Mucosa of stomach (tissue), 1 donor: ENCODE measurements at regions not wholly inside any gene's neighbourhood (a gene's known extent, or its start where the extent isn't known, plus 50 kb on each side); places are given as distances from the start of the nearest gene placed in this dataset.

Source experiments
- H3K27me3 ChIP-seq: one replicate; pipeline ENCODE4 v1.7.0; 2013; ENCODE audit warnings: mild to moderate bottlenecking, low read length; ENCODE audit not compliant: control insufficient read depth, insufficient read depth
- H3K36me3 ChIP-seq: one replicate; pipeline ENCODE4 v1.7.0; 2013; ENCODE audit warnings: low read length; ENCODE audit not compliant: control insufficient read depth, insufficient read depth
- H3K4me1 ChIP-seq: one replicate; pipeline ENCODE4 v1.7.0; 2013; ENCODE audit warnings: mild to moderate bottlenecking, low read length; ENCODE audit not compliant: control insufficient read depth, insufficient read depth
- H3K4me3 ChIP-seq: one replicate; pipeline ENCODE4 v1.7.0; 2013; ENCODE audit warnings: low read length
- H3K9ac ChIP-seq: one replicate; pipeline ENCODE4 v1.7.0; 2013; ENCODE audit warnings: mild to moderate bottlenecking, low read length, moderate library complexity
- H3K9me3 ChIP-seq: one replicate; pipeline ENCODE4 v1.7.0; 2013; ENCODE audit warnings: mild to moderate bottlenecking, low read length, moderate library complexity; ENCODE audit not compliant: control insufficient read depth
- donor health status: Pancreatic carcinoma.

DNA sequence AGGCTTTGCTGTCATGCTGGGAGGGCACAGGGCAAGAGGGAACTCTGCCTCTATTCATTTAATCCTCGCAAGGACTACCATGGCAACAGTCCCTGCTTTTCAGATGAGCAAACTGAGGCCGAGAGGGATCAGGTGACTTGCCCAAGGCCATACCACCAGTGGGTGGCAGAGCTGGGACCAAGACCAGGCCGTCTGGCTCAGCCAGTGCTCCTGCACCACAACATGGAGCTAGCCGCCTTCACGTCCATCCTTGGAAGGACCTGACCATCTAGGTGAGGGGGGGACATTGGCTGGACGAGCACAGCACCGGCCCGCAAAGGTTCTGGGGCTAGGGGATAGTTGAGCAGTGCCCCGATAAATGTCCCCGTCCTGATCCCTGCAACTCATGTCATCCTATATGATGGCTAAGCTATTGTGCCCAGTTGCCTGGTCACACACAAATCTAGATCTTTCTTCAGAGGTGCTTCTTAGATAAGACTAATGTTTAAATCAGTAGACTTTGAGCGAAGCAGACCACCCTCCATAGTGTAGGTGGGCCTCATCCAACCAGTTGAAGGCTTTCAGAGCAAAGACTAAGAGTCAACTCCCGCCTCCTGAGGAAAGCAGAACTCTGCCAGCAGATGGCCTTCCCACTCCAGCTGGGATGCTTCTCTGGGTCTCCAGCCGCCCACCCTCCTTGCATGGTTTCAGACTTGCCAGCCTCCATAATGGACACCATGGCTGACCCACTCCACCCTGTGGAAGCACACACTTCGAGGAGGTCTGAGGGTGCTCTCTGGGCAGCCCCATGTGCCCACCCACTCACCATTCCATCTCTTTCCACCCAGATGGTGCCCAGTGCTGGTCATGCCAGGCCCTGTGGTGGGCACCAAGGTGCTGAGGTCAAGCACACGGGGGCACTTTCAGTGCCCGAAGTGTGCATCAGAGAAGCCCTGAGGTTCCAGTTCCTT lies 214.8 kb upstream of the RAB6C start:
- Histone ChIP-seq H3K9me3 (no peaks in the 10 kb centered on the region), H3K4me1 (no peaks in the 10 kb centered on the region), H3K27me3 (no peaks in the 10 kb centered on the region), H3K9ac (no peak overlapping the region), H3K36me3 (no peaks in the 10 kb centered on the region), H3K4me3 (no peak overlapping the region)

DNA sequence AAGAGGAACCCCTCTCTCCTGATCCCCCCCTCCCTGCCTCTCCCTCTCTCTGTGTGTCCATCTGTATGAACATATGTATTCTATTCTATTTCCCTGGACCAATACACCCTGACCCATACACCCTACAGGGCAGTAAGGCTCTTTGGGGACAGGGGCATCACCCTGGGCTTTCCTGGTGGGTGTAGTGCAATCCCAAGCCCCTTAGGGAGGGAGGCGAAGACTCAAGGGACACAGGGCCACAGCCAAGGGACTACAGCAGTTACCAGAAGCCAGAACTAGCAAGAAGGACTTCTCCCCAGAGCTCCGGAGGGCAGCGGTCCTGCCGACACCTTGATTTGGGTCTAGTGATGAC lies 214.2 kb upstream of the RAB6C start:
- Histone ChIP-seq H3K4me3 (no peak overlapping the region), H3K4me1 (no peaks in the 10 kb centered on the region), H3K9ac (no peak overlapping the region), H3K36me3 (no peaks in the 10 kb centered on the region), H3K9me3 (no peaks in the 10 kb centered on the region), H3K27me3 (no peaks in the 10 kb centered on the region)

DNA sequence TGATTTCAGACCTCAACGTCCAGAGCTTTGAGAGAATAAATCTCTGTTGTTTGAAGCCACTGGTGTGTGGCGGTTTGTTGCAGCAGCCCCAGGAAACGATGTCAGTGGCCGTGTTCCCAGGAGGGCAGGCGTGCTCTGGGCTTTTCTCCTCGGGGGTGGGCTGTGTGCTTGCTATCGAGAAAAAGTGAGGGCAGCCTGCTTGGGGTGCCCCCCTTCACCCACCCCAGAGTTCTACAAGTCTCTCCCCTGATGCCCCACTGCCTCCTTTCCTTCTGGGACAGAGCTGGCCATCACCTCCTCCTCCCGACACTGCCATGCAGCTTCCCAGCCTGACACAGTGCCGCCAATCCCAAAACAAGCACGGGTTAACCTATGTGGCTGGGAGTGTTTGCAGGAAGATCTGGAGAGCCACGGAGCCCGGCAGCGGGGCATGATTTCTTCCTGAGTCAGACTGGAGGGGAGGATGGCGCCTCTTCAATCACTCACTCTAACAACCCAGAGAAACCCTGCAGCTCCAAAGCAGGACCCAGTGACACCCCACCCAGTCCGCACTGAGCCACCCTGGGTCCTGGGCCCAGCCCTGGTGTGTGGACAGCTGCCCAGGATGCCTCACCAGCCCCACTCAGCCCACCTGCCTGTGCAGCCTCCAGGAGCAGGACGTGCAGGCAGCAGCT lies 213.7 kb upstream of the RAB6C start:
- no peaks in the 10 kb centered on the region for H3K36me3 ChIP-seq

DNA sequence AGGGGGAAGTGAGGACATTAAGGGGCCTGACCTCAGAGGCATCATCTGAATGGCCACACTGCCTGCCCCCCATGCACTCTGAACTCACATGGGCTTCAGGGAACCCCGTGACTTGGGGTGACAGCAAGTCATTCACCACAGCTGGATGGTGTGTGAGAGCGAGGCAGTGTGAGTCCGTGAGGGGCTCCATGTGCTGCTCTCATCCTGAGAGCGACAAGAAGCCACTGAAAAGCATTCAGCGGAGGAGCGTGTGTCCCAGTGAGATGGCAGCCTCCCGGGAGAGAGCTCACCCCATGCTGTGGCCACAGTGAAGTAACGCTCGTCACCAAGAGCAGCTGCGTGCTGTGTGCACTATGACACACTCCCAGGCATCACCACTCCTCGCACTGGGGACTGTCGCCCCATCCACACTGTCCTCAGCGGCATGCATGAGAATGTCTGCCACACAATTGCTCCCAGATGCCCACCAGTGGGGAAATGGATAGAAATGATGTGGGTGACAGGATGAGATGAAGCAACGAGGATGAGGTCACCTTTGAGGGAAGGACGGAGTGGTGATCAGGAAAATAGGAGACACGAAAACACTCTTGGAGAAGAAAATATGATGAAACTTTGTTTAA lies 213.0 kb upstream of the RAB6C start:
- Histone ChIP-seq H3K36me3 (no peaks in the 10 kb centered on the region), H3K4me3 (no peak overlapping the region), H3K9me3 (no peaks in the 10 kb centered on the region), H3K27me3 (no peaks in the 10 kb centered on the region), H3K9ac (no peak overlapping the region), H3K4me1 (no peaks in the 10 kb centered on the region)

More for the DNA sequence above, 213.7 kb upstream of the RAB6C start:
- H3K9ac ChIP-seq, result no peak overlapping the region
- H3K27me3 ChIP-seq, result no peaks in the 10 kb centered on the region
- H3K4me3 ChIP-seq, result no peak overlapping the region
- no peaks in the 10 kb centered on the region for H3K4me1 ChIP-seq
- no peaks in the 10 kb centered on the region for H3K9me3 ChIP-seq

DNA sequence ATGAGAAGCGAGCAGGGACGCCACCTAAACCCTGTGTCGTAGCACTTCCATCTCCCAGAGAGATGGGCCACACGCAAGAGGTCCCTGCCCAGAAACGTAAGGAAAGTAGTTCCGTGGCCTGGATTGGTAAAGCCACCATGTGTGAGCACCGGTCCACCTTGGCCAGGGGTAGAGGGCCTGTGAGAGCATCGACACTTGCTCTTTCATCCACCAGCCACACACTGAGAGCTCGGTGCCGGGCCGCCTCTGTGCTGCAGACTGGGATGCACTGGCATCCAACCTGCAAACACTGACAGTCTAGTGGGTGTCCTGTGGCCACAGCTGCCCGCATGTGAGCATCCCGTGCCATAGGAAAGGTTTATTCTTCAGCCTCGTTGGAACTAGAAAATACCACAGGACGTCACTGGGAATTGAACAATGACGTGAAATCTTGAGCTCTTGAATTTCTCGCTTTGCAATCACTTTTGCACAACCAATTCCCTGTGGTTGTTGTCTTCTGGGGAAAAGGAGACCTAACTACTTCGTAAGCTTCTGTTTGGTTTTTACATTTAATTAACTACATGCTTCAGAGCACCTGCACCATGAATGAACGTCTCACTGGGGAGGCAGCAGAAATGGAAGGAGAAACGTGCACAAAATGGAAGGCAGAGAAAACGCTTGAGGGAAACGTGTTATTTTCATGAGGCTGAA lies 212.0 kb upstream of the RAB6C start:
- no peaks in the 10 kb centered on the region for H3K4me1 ChIP-seq
- no peaks in the 10 kb centered on the region for H3K9me3 ChIP-seq
- no peak overlapping the region for H3K9ac ChIP-seq
- no peak overlapping the region for H3K4me3 ChIP-seq
- H3K36me3 ChIP-seq, result no peaks in the 10 kb centered on the region
- H3K27me3 ChIP-seq, result no peaks in the 10 kb centered on the region

DNA sequence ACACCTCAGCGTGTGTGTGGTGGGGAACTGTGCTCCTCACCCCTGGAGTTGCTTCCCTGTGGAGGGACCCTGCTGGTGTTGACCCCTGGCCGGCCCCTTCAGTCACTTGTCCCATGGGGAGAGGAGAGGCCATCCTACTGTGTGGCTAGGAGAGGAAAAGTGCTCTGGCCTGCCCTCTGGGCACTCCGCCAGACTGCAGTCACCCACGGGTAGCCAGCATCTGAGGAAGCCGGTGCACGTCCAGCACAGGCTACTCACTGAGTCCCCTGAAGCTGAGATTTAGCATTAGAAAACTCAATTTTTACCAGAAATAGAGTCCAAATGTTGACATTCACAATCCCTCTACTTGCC lies 211.5 kb upstream of the RAB6C start:
- no peak overlapping the region for H3K4me3 ChIP-seq
- H3K36me3 ChIP-seq, result no peaks in the 10 kb centered on the region
- no peaks in the 10 kb centered on the region for H3K4me1 ChIP-seq
- H3K9me3 ChIP-seq, result no peaks in the 10 kb centered on the region
- H3K27me3 ChIP-seq, result no peaks in the 10 kb centered on the region
- no peak overlapping the region for H3K9ac ChIP-seq

DNA sequence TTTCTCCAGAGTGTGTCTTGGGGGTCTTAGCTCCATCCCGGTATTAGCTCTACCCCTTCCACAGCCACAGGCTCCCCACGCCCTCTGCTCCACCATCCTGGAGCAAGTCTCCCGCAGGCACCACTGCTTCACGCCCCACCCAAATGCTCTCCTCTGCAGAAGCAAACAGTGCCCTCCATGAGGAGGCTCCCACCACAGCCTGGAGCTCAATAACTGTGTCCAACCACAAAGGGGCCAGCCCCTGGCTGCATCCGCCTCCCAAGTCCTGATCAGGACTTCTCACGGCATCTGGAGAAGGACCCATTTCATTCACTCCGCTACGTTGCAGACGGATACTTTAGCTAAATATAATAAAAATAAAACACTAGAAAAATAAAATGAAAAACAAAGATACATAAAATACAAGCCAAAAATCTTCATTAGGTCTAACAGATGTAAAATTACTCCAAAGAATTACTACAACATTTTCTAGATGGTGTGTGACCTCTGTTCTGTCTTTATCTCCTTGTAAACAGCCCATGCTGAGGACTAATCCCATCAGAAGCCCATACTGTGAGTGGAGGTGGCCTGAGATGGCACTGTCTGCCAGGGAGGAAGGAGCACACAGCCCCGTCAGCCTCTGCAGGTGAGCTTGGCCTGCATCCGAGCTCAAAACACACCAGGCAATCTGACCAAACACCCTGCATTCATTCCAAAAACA lies 210.8 kb upstream of the RAB6C start:
- no peak overlapping the region for H3K9ac ChIP-seq
- H3K36me3 ChIP-seq, result no peaks in the 10 kb centered on the region
- H3K4me1 ChIP-seq, result no peaks in the 10 kb centered on the region
- no peaks in the 10 kb centered on the region for H3K9me3 ChIP-seq
- H3K27me3 ChIP-seq, result no peaks in the 10 kb centered on the region
- no peak overlapping the region for H3K4me3 ChIP-seq

DNA sequence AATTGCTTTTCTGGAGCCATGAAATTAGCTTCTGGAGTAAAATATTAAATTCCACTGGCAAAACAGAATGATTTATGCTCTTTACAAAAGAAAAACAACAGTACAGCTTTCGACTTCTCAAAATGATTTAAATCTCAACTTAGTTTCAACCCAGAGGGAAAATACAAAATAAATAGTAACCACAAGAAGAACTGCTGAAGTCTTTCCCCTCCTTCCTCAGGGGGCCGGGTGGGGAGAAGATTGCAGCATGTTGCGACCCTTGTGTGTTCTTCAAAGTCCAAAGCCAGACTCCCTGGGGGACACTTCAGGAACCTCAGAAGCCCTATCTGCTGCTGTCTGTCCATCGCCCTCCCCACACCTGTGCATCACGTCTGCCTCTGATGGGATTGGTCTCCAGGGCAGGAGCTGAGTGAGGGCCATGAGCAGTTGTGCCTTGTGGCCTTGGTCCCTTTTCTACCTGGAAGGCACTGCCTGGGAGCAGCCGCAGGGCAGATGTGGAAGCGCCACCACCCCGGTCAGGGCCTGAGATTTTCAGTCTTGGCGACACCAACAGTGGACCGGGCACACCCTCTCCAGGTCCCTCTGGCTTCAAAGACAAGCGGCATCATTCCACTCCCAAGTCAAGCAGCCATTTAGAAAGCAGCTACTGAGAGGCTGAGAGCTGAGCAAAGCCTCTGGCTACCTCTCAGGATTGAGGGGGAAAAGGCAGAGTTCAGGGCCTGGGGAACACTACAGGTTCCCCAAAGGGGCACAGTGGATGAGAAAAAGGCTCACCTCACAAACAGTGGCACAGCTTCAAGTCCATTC lies 210.1 kb upstream of the RAB6C start:
- Histone ChIP-seq H3K4me3 (no peak overlapping the region), H3K9me3 (no peaks in the 10 kb centered on the region), H3K4me1 (no peaks in the 10 kb centered on the region), H3K27me3 (no peaks in the 10 kb centered on the region), H3K9ac (no peak overlapping the region), H3K36me3 (no peaks in the 10 kb centered on the region)

DNA sequence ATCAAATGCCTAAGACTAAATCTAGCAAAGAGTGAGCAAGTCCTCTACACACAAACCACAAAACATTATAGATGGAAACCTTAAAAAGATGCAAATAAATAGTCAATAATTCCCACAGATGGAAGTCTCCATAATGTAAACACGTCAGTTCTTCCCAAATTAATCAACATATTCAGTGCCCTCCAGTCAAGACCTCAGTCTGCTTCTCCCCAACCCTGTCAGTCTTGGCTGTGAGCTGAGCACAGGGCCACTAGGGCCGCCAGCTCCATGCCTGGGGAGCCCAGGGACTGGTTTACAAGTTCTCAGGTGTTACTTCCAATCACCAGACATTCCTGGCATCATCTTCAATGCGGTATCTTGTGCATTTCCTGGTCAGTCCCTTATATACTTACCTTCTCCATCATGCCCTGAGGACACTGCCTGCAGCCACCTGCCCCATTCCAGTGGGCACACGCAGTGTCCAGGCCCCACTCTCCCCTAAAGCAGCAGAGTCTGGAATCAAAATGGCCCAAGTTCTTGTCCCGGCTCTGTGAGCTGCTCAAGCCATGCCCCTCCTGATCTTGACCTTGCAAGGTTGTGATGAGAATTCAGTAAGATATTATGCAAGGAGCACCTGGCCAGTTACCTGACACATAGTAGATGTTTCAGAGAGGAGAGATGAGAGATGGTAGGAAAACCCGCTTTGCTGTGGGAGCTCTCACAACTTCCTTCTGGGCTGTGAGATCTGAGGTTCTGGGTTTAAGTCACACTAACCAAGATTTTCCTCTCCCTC lies 207.9 kb upstream of the RAB6C start:
- Histone ChIP-seq H3K27me3 (no peaks in the 10 kb centered on the region), H3K4me3 (no peak overlapping the region), H3K9ac (no peak overlapping the region), H3K4me1 (no peaks in the 10 kb centered on the region), H3K36me3 (no peaks in the 10 kb centered on the region), H3K9me3 (no peaks in the 10 kb centered on the region)

DNA sequence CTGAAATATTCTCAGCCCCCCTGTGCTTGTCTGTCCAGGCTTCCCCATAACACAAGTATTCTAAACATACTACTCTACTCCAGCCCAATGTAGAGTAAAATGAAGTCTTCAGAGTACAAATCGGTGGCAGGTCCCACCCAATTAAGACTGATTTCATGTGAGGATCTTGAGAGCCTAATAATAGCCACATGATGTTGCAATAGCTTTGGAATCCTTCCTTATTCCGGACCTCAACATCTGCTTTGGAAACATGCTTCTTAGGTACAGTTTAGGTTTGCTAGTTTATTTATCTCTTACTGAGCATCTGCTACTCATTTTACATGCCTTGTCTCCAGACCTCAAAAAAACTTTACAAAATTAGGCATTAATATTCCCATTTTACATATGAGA lies 207.3 kb upstream of the RAB6C start:
- Histone ChIP-seq H3K4me3 (no peak overlapping the region), H3K4me1 (no peaks in the 10 kb centered on the region), H3K9ac (no peak overlapping the region), H3K9me3 (no peaks in the 10 kb centered on the region), H3K27me3 (no peaks in the 10 kb centered on the region), H3K36me3 (no peaks in the 10 kb centered on the region)
